Mesendoderm (in vitro differentiated cells): ENCODE measurements at regions not wholly inside any gene's neighbourhood (a gene's known extent, or its start where the extent isn't known, plus 50 kb on each side); places are given as distances from the start of the nearest gene placed in this dataset.
A peak's percentile ranks its signal among the peaks of the same experiment; 100 is the strongest.

ENCODE experiments used
- DNase-seq: peaks from one replicate; pipeline ENCODE4 v3.0.0; 2013
- H2AK5ac ChIP-seq: 2 replicates; pipeline ENCODE4 v1.6.1; 2013; ENCODE audit warnings: low read length, inconsistent platforms
- H2BK120ac ChIP-seq: 2 replicates; pipeline ENCODE4 v1.6.1; 2013; ENCODE audit warnings: low read depth, mild to moderate bottlenecking, low read length, moderate library complexity, mixed read lengths
- H2BK15ac ChIP-seq: replicated peaks from 2 replicates; pipeline ENCODE4 v1.6.1; 2013; ENCODE audit warnings: low read depth, mild to moderate bottlenecking, moderate library complexity
- H2BK5ac ChIP-seq: 2 replicates; pipeline ENCODE4 v1.6.1; 2013; ENCODE audit warnings: low read length, inconsistent platforms
- H3K18ac ChIP-seq: 2 replicates; pipeline ENCODE4 v1.6.1; 2013; ENCODE audit warnings: mild to moderate bottlenecking, low read length, mixed read lengths
- H3K23ac ChIP-seq: one replicate; pipeline ENCODE4 v1.6.1; 2013; ENCODE audit warnings: low read length
- H3K27ac ChIP-seq: 2 replicates; pipeline ENCODE4 v1.5.1; 2013; ENCODE audit warnings: low read depth, mild to moderate bottlenecking, inconsistent platforms, low read length, moderate library complexity
- H3K27me3 ChIP-seq: 2 replicates; pipeline ENCODE4 v1.6.1; 2013; ENCODE audit warnings: low read length, control low read depth, mild to moderate bottlenecking, inconsistent platforms; ENCODE audit not compliant: insufficient read depth, poor library complexity
- H3K36me3 ChIP-seq: 2 replicates; pipeline ENCODE4 v1.6.1; 2013; ENCODE audit warnings: low read length, inconsistent platforms; ENCODE audit not compliant: control insufficient read depth, insufficient read depth
- H3K4ac ChIP-seq: one replicate; pipeline ENCODE4 v1.6.1; 2013; ENCODE audit warnings: low read depth, mild to moderate bottlenecking, low read length, moderate library complexity
- H3K4me1 ChIP-seq: 2 replicates; pipeline ENCODE4 v1.6.1; 2013; ENCODE audit warnings: low read depth, low read length, inconsistent platforms; ENCODE audit not compliant: control insufficient read depth
- H3K4me2 ChIP-seq: 2 replicates; pipeline ENCODE4 v1.6.1; 2013; ENCODE audit warnings: low read length
- H3K4me3 ChIP-seq: 2 replicates; pipeline ENCODE4 v1.5.1; 2013; ENCODE audit warnings: mild to moderate bottlenecking, low read length
- H3K56ac ChIP-seq: one replicate; pipeline ENCODE4 v1.6.1; 2013; ENCODE audit warnings: low read length
- H3K79me1 ChIP-seq: 2 replicates; pipeline ENCODE4 v1.6.1; 2013; ENCODE audit warnings: low read length, inconsistent platforms
- H3K79me2 ChIP-seq: 2 replicates; pipeline ENCODE4 v1.6.1; 2013; ENCODE audit warnings: mild to moderate bottlenecking, low read length; ENCODE audit not compliant: control insufficient read depth, insufficient read depth
- H3K9ac ChIP-seq: 2 replicates; pipeline ENCODE4 v1.6.1; 2013; ENCODE audit warnings: low read length, inconsistent platforms
- H4K5ac ChIP-seq: one replicate; pipeline ENCODE4 v1.6.1; 2013; ENCODE audit warnings: low read length
- H4K8ac ChIP-seq: one replicate; pipeline ENCODE4 v1.6.1; 2013; ENCODE audit warnings: low read depth, mild to moderate bottlenecking, control low read depth, low read length, moderate library complexity
- WGBS: extraction: QIAGEN DNeasy Blood & Tissue Kit; methylation state at CpG from one replicate; pipeline ENCODE4 v1.1.7; 2013; ENCODE audit warnings: low lambda C conversion rate, missing lambda C conversion rate; ENCODE audit not compliant: insufficient coverage; ENCODE audit errors: extremely low coverage; 5-methylcytosine and 5-hydroxymethylcytosine counted together

GRCh38 chr3:22979581-22979980 lies 223.5 kb upstream of the UBE2E2 start:
- no peak for DNase-seq
- H3K4me3 ChIP-seq, result no peak overlapping the region
- H3K4me2 ChIP-seq, result no peak overlapping the region
- H2BK5ac ChIP-seq, result no peak overlapping the region
- H3K79me2 ChIP-seq, result no peaks in the 10 kb centered on the region
- H3K9ac ChIP-seq, result no peak overlapping the region
- no peak overlapping the region for H3K27ac ChIP-seq
- H3K4me1 ChIP-seq, result no peaks in the 10 kb centered on the region
- H4K8ac ChIP-seq, result no peak overlapping the region
- WGBS, result no CpG with 5 or more reads among the region's 4 CpGs
- no peak overlapping the region for H4K5ac ChIP-seq
- no peaks in the 10 kb centered on the region for H3K36me3 ChIP-seq
- no peaks in the 10 kb centered on the region for H3K79me1 ChIP-seq
- no peak overlapping the region for H3K23ac ChIP-seq
- no peak overlapping the region for H3K18ac ChIP-seq
- H2BK15ac ChIP-seq, result no peak overlapping the region
- H3K56ac ChIP-seq, result no peak overlapping the region
- no peak overlapping the region for H2BK120ac ChIP-seq
- H2AK5ac ChIP-seq, result no peak overlapping the region
- no peak overlapping the region for H3K4ac ChIP-seq
- H3K27me3 ChIP-seq, result no peaks in the 10 kb centered on the region

DNA sequence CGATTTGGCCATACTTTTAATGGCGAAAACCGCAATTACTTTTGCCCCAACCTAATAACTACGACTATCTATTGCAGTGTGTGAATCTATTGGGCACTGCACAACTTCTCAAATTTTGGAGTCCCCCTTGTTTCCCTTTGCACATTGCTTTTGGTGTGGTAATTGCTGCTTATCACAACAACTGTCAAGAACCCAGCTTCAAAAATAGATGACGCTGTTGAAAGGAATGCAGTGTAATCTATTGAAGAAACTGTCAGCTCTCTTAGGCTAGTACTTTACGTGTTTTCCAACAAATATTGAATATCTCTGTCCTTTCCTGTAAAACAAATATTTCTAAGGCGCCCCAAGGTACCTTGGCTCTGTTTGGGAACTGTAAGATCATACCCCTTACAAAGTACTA lies 222.8 kb upstream of the UBE2E2 start:
- H3K4ac ChIP-seq, result no peak overlapping the region
- no peaks in the 10 kb centered on the region for H3K36me3 ChIP-seq
- no peak overlapping the region for H3K27ac ChIP-seq
- no peak overlapping the region for H2AK5ac ChIP-seq
- H3K56ac ChIP-seq, result no peak overlapping the region
- H3K79me2 ChIP-seq, result no peaks in the 10 kb centered on the region
- no CpG with 5 or more reads among the region's 7 CpGs for WGBS
- H2BK120ac ChIP-seq, result no peak overlapping the region
- H3K9ac ChIP-seq, result no peak overlapping the region
- no peak overlapping the region for H2BK5ac ChIP-seq
- H3K27me3 ChIP-seq, result no peaks in the 10 kb centered on the region
- no peaks in the 10 kb centered on the region for H3K4me1 ChIP-seq
- H3K23ac ChIP-seq, result no peak overlapping the region
- no peak overlapping the region for H2BK15ac ChIP-seq
- H4K8ac ChIP-seq, result no peak overlapping the region
- no peaks in the 10 kb centered on the region for H3K79me1 ChIP-seq
- H3K4me2 ChIP-seq, result no peak overlapping the region
- H3K18ac ChIP-seq, result no peak overlapping the region
- no peak overlapping the region for H3K4me3 ChIP-seq
- no peak overlapping the region for H4K5ac ChIP-seq
- peak; percentile 38 for DNase-seq

GRCh38 chr3:22981166-22981565 lies 222.0 kb upstream of the UBE2E2 start:
- Histone ChIP-seq H3K9ac (no peak overlapping the region), H3K56ac (no peak overlapping the region), H3K79me2 (no peaks in the 10 kb centered on the region), H2BK120ac (no peak overlapping the region), H3K36me3 (no peaks in the 10 kb centered on the region), H3K4me1 (no peaks in the 10 kb centered on the region), H3K79me1 (no peaks in the 10 kb centered on the region), H3K4me2 (no peak overlapping the region), H3K4ac (no peak overlapping the region), H3K18ac (no peak overlapping the region), H4K5ac (no peak overlapping the region), H3K27me3 (no peaks in the 10 kb centered on the region), H3K23ac (no peak overlapping the region), H2BK5ac (no peak overlapping the region), H2AK5ac (no peak overlapping the region), H3K27ac (no peak overlapping the region), H4K8ac (no peak overlapping the region), H3K4me3 (no peak overlapping the region), H2BK15ac (no peak overlapping the region)
- no CpG with 5 or more reads among the region's 3 CpGs for WGBS
- DNase-seq, result no peak

DNA sequence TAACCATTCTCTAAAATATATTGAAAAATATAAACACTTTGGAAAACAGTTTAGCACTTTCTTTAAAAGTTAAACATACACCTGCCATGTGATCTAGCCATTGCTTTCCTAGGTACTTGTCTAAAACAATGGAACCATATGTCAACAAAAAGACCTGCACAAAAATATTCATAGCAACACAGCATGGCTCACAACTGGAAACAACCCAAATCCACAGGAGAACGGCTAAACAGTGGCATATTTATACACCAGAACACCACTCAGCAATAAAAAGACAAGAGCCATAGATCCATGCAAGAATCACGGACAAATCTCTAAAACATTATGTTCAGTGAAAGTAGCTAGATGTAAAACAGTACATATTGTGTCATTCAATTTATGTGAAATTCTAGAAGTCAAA lies 221.3 kb upstream of the UBE2E2 start:
- Histone ChIP-seq H3K23ac (no peak overlapping the region), H3K27ac (no peak overlapping the region), H2BK5ac (no peak overlapping the region), H3K36me3 (no peaks in the 10 kb centered on the region), H2BK15ac (no peak overlapping the region), H3K18ac (no peak overlapping the region), H3K56ac (no peak overlapping the region), H3K4me3 (no peak overlapping the region), H3K27me3 (no peaks in the 10 kb centered on the region), H2BK120ac (no peak overlapping the region), H3K4ac (no peak overlapping the region), H3K79me1 (no peaks in the 10 kb centered on the region), H3K4me2 (no peak overlapping the region), H2AK5ac (no peak overlapping the region), H3K79me2 (no peaks in the 10 kb centered on the region), H3K9ac (no peak overlapping the region), H3K4me1 (no peaks in the 10 kb centered on the region), H4K5ac (no peak overlapping the region), H4K8ac (no peak overlapping the region)
- DNase-seq, result no peak
- no CpG with 5 or more reads among the region's 2 CpGs for WGBS

DNA sequence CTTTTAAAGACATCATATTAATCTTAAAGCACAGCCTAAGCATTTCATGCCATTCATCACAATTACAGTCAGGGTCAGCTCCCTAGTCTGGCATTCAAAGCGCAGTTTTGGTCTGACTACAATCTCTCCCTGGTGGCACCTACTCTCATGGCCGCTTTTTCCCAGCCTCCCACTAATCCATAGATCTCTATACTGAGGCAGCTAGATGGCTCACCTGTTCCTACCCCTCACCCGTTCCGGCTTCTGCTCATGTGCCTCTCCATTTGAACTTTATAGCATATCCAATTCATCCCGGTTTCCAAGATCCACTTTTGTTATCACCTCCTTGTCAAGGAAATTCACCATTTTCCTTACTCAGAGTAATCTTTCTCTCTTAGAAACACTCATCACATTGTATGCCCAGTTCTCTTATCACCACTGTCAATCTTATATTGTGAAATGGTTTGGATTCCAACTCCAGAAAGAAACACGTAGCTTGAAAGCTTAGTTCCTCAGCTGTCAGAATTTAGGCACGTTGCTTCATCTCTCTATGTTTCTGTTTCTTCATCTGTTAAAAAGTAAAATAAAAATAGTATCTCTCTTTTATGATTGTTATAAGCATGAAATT lies 220.0 kb upstream of the UBE2E2 start:
- WGBS, result no CpG with 5 or more reads among the region's 7 CpGs

DNA sequence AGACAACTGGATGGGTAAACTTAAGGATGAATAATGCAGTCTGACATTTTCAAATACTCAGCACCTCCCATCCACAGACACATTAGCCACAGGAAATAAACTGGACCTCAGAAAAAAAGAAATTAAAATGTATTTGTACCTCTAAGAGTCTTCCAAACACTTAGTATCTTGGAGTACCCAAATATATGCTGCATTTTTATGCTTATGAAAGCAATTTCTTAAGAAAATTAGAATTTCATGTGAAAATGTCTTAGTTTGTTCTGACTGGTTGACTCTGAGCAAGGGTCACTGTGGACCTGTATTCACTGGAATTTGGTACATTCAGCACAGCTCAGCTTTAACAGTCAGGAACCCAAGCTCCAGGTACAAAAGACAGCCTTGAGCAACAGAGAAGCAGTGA lies 216.2 kb upstream of the UBE2E2 start:
- no peak overlapping the region for H2BK120ac ChIP-seq
- no peak overlapping the region for H3K18ac ChIP-seq
- no peak overlapping the region for H3K4me3 ChIP-seq
- H3K27me3 ChIP-seq, result no peaks in the 10 kb centered on the region
- no peak overlapping the region for H3K4me2 ChIP-seq
- no peaks in the 10 kb centered on the region for H3K79me1 ChIP-seq
- no peak overlapping the region for H3K27ac ChIP-seq
- no peak overlapping the region for H2AK5ac ChIP-seq
- no peak overlapping the region for H2BK15ac ChIP-seq
- H3K9ac ChIP-seq, result no peak overlapping the region
- no peaks in the 10 kb centered on the region for H3K4me1 ChIP-seq
- H3K56ac ChIP-seq, result no peak overlapping the region
- DNase-seq, result no peak
- H3K36me3 ChIP-seq, result no peaks in the 10 kb centered on the region
- no peak overlapping the region for H3K4ac ChIP-seq
- no peak overlapping the region for H3K23ac ChIP-seq
- H4K5ac ChIP-seq, result no peak overlapping the region
- no peak overlapping the region for H4K8ac ChIP-seq
- no peaks in the 10 kb centered on the region for H3K79me2 ChIP-seq
- no peak overlapping the region for H2BK5ac ChIP-seq

More for the DNA sequence above, 220.0 kb upstream of the UBE2E2 start:
- Histone ChIP-seq H3K4ac (no peak overlapping the region), H3K9ac (no peak overlapping the region), H3K79me2 (no peaks in the 10 kb centered on the region), H3K4me2 (no peak overlapping the region), H3K27me3 (no peaks in the 10 kb centered on the region), H3K4me3 (no peak overlapping the region), H3K36me3 (no peaks in the 10 kb centered on the region), H3K18ac (no peak overlapping the region), H3K27ac (no peak overlapping the region), H4K5ac (no peak overlapping the region), H3K4me1 (no peaks in the 10 kb centered on the region), H2BK5ac (no peak overlapping the region), H2AK5ac (no peak overlapping the region), H2BK15ac (no peak overlapping the region), H2BK120ac (no peak overlapping the region), H3K56ac (no peak overlapping the region), H4K8ac (no peak overlapping the region), H3K79me1 (no peaks in the 10 kb centered on the region), H3K23ac (no peak overlapping the region)
- DNase-seq, result peak; percentile 26
